OCI-LY1 (cell line): ENCODE measurements at regions not wholly inside any gene's neighbourhood (a gene's known extent, or its start where the extent isn't known, plus 50 kb on each side); places are given as distances from the start of the nearest gene placed in this dataset.

Experiments
- H2AFZ ChIP-seq: fragments of 200-600 bp; sonication (generic), shearing (Covaris generic); 2 replicates; pipeline ENCODE4 v1.6.0; 2014; ENCODE audit warnings: antibody characterized with exemption, mild to moderate bottlenecking, low read length
- H3F3A ChIP-seq: fragments of 200-600 bp; sonication (generic), shearing (Covaris generic); 2 replicates; pipeline ENCODE4 v1.6.0; 2014; ENCODE audit warnings: mild to moderate bottlenecking, antibody characterized with exemption, low read length, moderate library complexity; ENCODE audit not compliant: insufficient read depth
- H3K27ac ChIP-seq: fragments of 200-600 bp; sonication (generic); 2 replicates; pipeline ENCODE4 v1.5.1; 2014; ENCODE audit warnings: low read length, mixed run types, mild to moderate bottlenecking, low read depth; ENCODE audit not compliant: poor library complexity, severe bottlenecking
- H3K27me3 ChIP-seq: fragments of 200-600 bp; sonication (generic); 2 replicates; pipeline ENCODE4 v1.6.0; 2014; ENCODE audit warnings: antibody characterized with exemption, mild to moderate bottlenecking, low read length, moderate library complexity; ENCODE audit not compliant: insufficient read depth
- H3K36me3 ChIP-seq: fragments of 200-600 bp; sonication (generic); 2 replicates; pipeline ENCODE4 v1.6.1; 2014; ENCODE audit warnings: mild to moderate bottlenecking, antibody characterized with exemption, low read length, moderate library complexity, mixed read lengths; ENCODE audit not compliant: insufficient read depth
- H3K4me1 ChIP-seq: fragments of 200-600 bp; sonication (generic); 2 replicates; pipeline ENCODE4 v1.5.1; 2014; ENCODE audit warnings: mild to moderate bottlenecking, low read length, moderate library complexity; ENCODE audit not compliant: insufficient read depth, severe bottlenecking
- H3K4me2 ChIP-seq: fragments of 200-600 bp; sonication (generic), shearing (Covaris generic); 2 replicates; pipeline ENCODE4 v1.6.1; 2014; ENCODE audit warnings: low read length
- H3K4me3 ChIP-seq: fragments of 200-600 bp; sonication (generic); 2 replicates; pipeline ENCODE4 v1.5.1; 2014; ENCODE audit warnings: low read length, low read depth, mild to moderate bottlenecking, mixed read lengths; ENCODE audit not compliant: poor library complexity, severe bottlenecking
- H3K79me2 ChIP-seq: fragments of 200-600 bp; shearing (Covaris generic); 2 replicates; pipeline ENCODE4 v1.6.1; 2016; ENCODE audit warnings: mixed run types, low read length, mixed read lengths; ENCODE audit not compliant: insufficient read depth
- H3K9ac ChIP-seq: fragments of 200-600 bp; sonication (generic), shearing (Covaris generic); 2 replicates; pipeline ENCODE4 v1.6.1; 2014; ENCODE audit warnings: mild to moderate bottlenecking, low read length, mixed read lengths
- H3K9me2 ChIP-seq: fragments of 200-600 bp; sonication (generic), shearing (Covaris generic); 2 replicates; pipeline ENCODE4 v1.6.1; 2014; ENCODE audit warnings: low read depth, mild to moderate bottlenecking, low read length, mixed read lengths
- H3K9me3 ChIP-seq: fragments of 200-600 bp; shearing (Covaris generic); 2 replicates; pipeline ENCODE4 v1.6.1; 2014; ENCODE audit warnings: low read length, mixed read lengths
- H4K20me1 ChIP-seq: fragments of 200-600 bp; sonication (generic), shearing (Covaris generic); 2 replicates; pipeline ENCODE4 v1.6.0; 2016; ENCODE audit warnings: mild to moderate bottlenecking, low read length; ENCODE audit not compliant: insufficient read depth
- EZH2 ChIP-seq: fragments of 200-600 bp; sonication (generic), shearing (Covaris generic); IDR thresholded peaks from 2 replicates; pipeline ENCODE4 v1.8.0; 2017; ENCODE audit warnings: borderline replicate concordance, mixed run types, mild to moderate bottlenecking, antibody characterized with exemption, low read length, moderate library complexity, mixed read lengths
- TF ChIP-seq, protein P1 (sequence below): fragments of 200-600 bp; sonication (generic), shearing (Covaris generic); IDR thresholded peaks from 2 replicates; pipeline ENCODE4 v1.5.1; 2017; ENCODE audit warnings: mild to moderate bottlenecking, antibody characterized with exemption, low read length, moderate library complexity, mixed read lengths

DNA sequence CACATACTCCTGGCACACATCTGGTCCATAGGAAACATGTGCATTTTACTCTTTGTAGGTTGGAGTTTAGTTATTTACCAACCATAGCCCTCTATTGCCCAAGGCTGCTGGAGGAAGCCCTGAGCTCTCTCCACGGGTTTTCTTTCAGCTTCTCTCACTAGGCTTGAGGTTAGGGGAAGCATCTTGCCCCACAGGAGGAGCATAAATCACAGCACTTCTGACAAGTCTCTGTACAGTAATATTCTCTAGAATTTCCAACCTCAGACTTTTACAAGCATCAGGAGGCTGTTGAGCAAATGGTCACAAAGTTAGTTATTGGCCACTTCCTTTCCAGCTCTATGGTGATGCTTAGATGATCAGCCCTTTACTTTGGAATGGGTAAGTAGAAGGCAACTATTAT lies 122.9 kb upstream of the GLI3 start:
- Histone ChIP-seq H3K9me2 (no peaks in the 10 kb centered on the region), H3K79me2 (no peaks in the 10 kb centered on the region), H3K27me3 (no peaks in the 10 kb centered on the region), H3F3A (no peaks in the 10 kb centered on the region), H3K9me3 (no peaks in the 10 kb centered on the region), H3K27ac (no peak overlapping the region), H3K36me3 (no peaks in the 10 kb centered on the region), H4K20me1 (no peaks in the 10 kb centered on the region), H2AFZ (no peak overlapping the region), H3K4me3 (no peak overlapping the region), H3K4me2 (no peak overlapping the region), H3K9ac (no peak overlapping the region), H3K4me1 (no peaks in the 10 kb centered on the region)
- TF ChIP-seq, protein P1, sequence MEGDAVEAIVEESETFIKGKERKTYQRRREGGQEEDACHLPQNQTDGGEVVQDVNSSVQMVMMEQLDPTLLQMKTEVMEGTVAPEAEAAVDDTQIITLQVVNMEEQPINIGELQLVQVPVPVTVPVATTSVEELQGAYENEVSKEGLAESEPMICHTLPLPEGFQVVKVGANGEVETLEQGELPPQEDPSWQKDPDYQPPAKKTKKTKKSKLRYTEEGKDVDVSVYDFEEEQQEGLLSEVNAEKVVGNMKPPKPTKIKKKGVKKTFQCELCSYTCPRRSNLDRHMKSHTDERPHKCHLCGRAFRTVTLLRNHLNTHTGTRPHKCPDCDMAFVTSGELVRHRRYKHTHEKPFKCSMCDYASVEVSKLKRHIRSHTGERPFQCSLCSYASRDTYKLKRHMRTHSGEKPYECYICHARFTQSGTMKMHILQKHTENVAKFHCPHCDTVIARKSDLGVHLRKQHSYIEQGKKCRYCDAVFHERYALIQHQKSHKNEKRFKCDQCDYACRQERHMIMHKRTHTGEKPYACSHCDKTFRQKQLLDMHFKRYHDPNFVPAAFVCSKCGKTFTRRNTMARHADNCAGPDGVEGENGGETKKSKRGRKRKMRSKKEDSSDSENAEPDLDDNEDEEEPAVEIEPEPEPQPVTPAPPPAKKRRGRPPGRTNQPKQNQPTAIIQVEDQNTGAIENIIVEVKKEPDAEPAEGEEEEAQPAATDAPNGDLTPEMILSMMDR: no peak
- no peak for TF ChIP-seq EZH2

DNA sequence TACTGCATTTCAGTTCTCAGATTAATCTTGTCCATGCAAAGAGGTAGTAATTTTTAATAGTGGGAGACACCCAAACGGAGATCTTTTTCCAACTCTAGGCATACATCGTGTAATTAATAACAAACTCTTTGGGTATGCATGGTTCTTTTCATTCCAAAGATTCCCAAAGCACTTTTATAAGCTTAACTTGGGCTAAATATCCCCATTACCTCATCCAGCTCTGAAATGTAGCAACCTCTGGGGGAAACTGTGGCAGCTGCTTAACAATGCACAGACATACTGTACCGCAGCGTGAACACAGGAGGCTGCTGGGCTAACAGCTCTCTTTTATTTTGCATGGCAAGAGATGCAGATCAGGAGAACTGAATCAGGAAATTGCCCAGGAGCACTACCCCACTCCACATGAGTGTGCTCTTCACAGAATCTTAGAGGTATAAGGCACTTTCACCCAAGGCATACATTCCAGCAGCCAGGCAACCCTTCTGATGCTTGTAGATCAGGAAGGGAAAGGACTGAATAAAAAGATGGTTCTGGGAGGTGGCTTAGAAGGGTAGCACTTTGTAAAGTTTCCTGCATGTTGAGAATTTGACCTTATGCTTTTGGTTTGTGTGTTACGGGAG lies 114.4 kb upstream of the GLI3 start:
- Histone ChIP-seq H4K20me1 (no peaks in the 10 kb centered on the region), H3K36me3 (no peaks in the 10 kb centered on the region), H3K27me3 (no peaks in the 10 kb centered on the region), H3K79me2 (no peaks in the 10 kb centered on the region), H3K4me3 (no peak overlapping the region), H2AFZ (no peak overlapping the region), H3F3A (no peaks in the 10 kb centered on the region), H3K9ac (no peak overlapping the region), H3K27ac (no peak overlapping the region), H3K9me2 (no peaks in the 10 kb centered on the region), H3K4me1 (no peaks in the 10 kb centered on the region), H3K4me2 (no peak overlapping the region), H3K9me3 (no peaks in the 10 kb centered on the region)
- TF ChIP-seq, protein P1: no peak
- TF ChIP-seq EZH2: no peak

DNA sequence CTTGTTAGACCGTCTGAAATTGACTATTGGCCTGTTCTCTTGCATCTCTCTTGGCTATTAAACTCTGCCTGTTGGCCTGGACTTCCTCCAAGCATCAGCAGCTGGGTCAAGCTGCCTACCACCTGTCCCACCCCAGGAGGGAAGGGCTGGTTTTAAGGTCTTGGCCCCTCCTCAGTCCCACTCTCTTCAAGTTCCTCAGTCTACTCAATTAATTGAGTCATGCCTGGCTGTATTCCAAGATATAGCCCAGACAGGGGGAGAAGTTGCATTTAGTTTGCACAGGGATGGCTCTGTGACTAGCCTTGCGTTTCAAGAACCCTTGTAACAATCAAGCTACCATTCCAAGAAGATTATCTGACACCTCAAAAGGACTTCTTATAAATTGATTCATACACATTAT lies 113.8 kb upstream of the GLI3 start:
- H3K79me2 ChIP-seq: no peaks in the 10 kb centered on the region
- H3K4me3 ChIP-seq: no peak overlapping the region
- H3K27me3 ChIP-seq: no peaks in the 10 kb centered on the region
- H3K36me3 ChIP-seq: no peaks in the 10 kb centered on the region
- H2AFZ ChIP-seq: no peak overlapping the region
- H3K9ac ChIP-seq: no peak overlapping the region
- H3K4me1 ChIP-seq: no peaks in the 10 kb centered on the region
- no peaks in the 10 kb centered on the region for H3K9me2 ChIP-seq
- no peaks in the 10 kb centered on the region for H4K20me1 ChIP-seq
- TF ChIP-seq EZH2: no peak
- TF ChIP-seq, protein P1: no peak
- H3K27ac ChIP-seq: no peak overlapping the region
- no peaks in the 10 kb centered on the region for H3F3A ChIP-seq
- no peaks in the 10 kb centered on the region for H3K9me3 ChIP-seq
- no peak overlapping the region for H3K4me2 ChIP-seq
